Activated CD8-positive, alpha-beta T cell treated with anti-CD3 and anti-CD28 coated beads, Interleukin-2, amount 10 ng/mL, durations not matched to agents 7 days and 5 days (primary cell): ENCODE measurements at regions not wholly inside any gene's neighbourhood (a gene's known extent, or its start where the extent isn't known, plus 50 kb on each side); places are given as distances from the start of the nearest gene placed in this dataset.

Source experiments
- ATAC-seq: fragments of 150-1000 bp; cut with Tn5 transposase; one replicate; pipeline ENCODE4 v1.10.0; 2021; ENCODE audit warnings: moderate library complexity
- CTCF ChIA-PET: fragments of 350-600 bp; sonication (Branson Sonifier 250); formaldehyde crosslinking; loops from one replicate; lab custom pipeline; 2021; ENCODE audit warnings: antibody characterized with exemption; lab: Charles Lee
- POLR2A ChIA-PET: fragments of 350-600 bp; sonication (Branson Sonifier 250); formaldehyde crosslinking; loops from one replicate; lab custom pipeline; 2021; ENCODE audit warnings: antibody characterized with exemption; lab: Charles Lee
- DNase-seq: peaks from one replicate; pipeline ENCODE4 v3.0.0-alpha.2; 2020
- H3K27ac Mint-ChIP-seq: one replicate; pipeline ENCODE4 v1.8.0; 2021; ENCODE audit warnings: mild to moderate bottlenecking, mixed read lengths
- H3K27me3 Mint-ChIP-seq: one replicate; pipeline ENCODE4 v1.8.0; 2021; ENCODE audit warnings: low read depth, mixed read lengths
- H3K36me3 Mint-ChIP-seq: one replicate; pipeline ENCODE4 v1.8.0; 2021; ENCODE audit warnings: low read depth, mixed read lengths
- H3K4me1 Mint-ChIP-seq: one replicate; pipeline ENCODE4 v1.8.0; 2021; ENCODE audit warnings: low read depth, mixed read lengths
- H3K4me3 Mint-ChIP-seq: one replicate; pipeline ENCODE4 v1.8.0; 2021; ENCODE audit warnings: mild to moderate bottlenecking, mixed read lengths
- H3K9me3 Mint-ChIP-seq: one replicate; pipeline ENCODE4 v1.8.0; 2022; ENCODE audit warnings: mixed read lengths; ENCODE audit not compliant: insufficient read depth

DNA sequence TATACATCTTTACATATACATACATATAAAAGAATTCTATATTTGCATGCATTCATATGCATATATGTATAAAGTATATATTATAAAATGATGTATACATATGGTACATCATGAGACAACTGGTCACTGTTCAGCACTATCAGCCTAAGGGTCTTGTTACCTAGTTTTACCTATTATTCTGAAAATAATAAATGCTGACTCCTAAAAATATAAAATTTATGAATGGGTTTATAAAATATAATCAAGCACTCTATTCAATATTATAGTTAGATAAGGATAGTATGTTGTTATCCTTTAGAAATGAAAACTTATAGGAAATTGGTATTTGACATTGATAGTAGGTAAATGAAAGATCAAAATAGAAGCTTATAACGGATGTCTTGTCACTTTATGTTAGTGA is 324.2 kb downstream of the GBA3 start:
- Mint-ChIP-seq H3K36me3 (no peaks in the 10 kb centered on the region), H3K4me3 (no peak overlapping the region), H3K27ac (no peak overlapping the region), H3K9me3 (no peaks in the 10 kb centered on the region), H3K4me1 (no peaks in the 10 kb centered on the region), H3K27me3 (no peaks in the 10 kb centered on the region)
- CTCF ChIA-PET, result no interaction called here
- POLR2A ChIA-PET, result no interaction called here
- DNase-seq (no peak), ATAC-seq (no peak)

DNA sequence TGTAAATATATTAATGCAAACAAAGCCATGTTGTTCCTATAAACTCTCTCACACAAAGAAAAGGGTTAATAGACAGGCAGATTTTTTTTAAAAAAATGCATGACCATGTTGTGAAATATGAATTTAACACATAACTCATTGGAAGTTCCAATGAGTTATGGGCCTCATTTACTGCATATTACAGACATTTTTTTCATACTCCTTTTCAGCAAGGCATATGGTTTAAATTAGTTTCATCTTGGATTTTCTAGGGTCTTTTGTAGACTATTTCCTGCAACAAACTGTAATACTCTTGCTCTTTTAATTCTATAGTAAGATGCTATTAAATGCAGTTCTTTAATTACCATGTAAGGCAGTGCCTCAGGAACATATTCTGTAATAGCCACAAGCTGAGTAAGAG is 323.1 kb downstream of the GBA3 start:
- no peak for DNase-seq
- ChIA-PET CTCF (no interaction called here), POLR2A (no interaction called here)
- no peaks in the 10 kb centered on the region for H3K27me3 Mint-ChIP-seq
- H3K4me1 Mint-ChIP-seq, result no peaks in the 10 kb centered on the region
- H3K9me3 Mint-ChIP-seq, result no peaks in the 10 kb centered on the region
- no peaks in the 10 kb centered on the region for H3K36me3 Mint-ChIP-seq
- H3K27ac Mint-ChIP-seq, result no peak overlapping the region
- ATAC-seq, result no peak
- no peak overlapping the region for H3K4me3 Mint-ChIP-seq

DNA sequence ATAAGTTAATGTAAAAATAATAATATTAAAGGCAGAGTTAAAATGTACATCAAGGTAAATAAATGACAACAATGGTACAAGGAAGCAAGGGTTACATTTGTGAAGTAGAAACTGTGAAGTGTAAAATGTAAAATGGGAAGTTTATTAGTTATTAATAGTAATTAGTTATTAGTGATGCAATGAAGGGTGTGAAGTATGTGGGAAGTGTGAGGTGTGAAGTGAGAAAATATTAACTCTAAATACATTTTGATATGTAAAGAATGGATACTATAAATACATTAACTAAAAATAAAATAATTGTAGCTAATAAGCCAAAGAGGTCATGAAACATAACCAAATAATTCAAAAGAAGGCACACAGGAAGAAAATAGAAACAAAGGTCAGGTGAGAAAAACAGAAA is 316.4 kb downstream of the GBA3 start:
- Mint-ChIP-seq H3K27ac (no peak overlapping the region), H3K9me3 (no peaks in the 10 kb centered on the region), H3K36me3 (no peaks in the 10 kb centered on the region), H3K4me3 (no peak overlapping the region), H3K4me1 (no peaks in the 10 kb centered on the region), H3K27me3 (no peaks in the 10 kb centered on the region)
- ChIA-PET POLR2A (no interaction called here), CTCF (no interaction called here)
- no peak for ATAC-seq
- no peak for DNase-seq

DNA sequence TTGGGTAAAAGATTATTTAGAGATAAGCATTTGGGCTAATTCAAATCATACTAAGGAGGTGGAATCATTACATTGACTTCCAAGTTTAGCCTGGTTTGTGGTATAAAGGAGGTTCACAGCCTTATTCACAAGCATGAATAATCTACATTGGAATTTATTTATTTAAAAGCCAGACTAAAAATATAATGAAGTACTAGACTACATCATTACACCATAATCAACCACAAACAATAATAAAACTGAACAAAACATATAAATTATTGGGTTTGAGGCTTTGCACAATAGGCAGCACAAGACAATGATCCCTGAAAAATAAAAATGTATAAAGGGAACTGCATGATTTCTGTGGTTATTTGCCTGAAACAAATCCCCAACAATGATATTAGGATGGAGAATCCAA is 314.0 kb downstream of the GBA3 start:
- Mint-ChIP-seq H3K4me1 (no peaks in the 10 kb centered on the region), H3K36me3 (no peaks in the 10 kb centered on the region), H3K4me3 (no peak overlapping the region), H3K9me3 (no peaks in the 10 kb centered on the region), H3K27me3 (no peaks in the 10 kb centered on the region), H3K27ac (no peak overlapping the region)
- POLR2A ChIA-PET, result no interaction called here
- DNase-seq (no peak), ATAC-seq (no peak)
- CTCF ChIA-PET, result no interaction called here

DNA sequence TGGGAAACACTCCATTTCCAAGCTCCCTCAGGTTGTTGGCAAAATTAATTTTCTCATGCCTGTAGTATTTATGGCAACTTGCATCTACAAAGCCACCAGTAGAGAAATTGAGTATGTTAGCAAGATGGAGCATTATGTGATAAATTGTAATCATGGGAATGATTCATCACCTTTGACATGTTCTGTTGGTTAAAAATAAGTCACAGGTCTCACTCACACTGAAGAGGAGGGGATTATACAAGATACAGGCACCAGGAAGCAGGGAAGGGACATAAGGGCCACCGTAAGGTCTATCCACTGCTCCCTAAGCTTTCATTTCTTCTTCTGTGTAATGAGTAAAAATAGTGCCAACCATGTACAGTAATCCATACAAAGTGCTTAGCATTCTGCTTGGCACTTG is 313.0 kb downstream of the GBA3 start:
- H3K9me3 Mint-ChIP-seq, result no peaks in the 10 kb centered on the region
- H3K27ac Mint-ChIP-seq, result no peak overlapping the region
- no peaks in the 10 kb centered on the region for H3K27me3 Mint-ChIP-seq
- H3K4me1 Mint-ChIP-seq, result no peaks in the 10 kb centered on the region
- ChIA-PET POLR2A (no interaction called here), CTCF (no interaction called here)
- no peaks in the 10 kb centered on the region for H3K36me3 Mint-ChIP-seq
- ATAC-seq (no peak), DNase-seq (no peak)
- H3K4me3 Mint-ChIP-seq, result no peak overlapping the region

DNA sequence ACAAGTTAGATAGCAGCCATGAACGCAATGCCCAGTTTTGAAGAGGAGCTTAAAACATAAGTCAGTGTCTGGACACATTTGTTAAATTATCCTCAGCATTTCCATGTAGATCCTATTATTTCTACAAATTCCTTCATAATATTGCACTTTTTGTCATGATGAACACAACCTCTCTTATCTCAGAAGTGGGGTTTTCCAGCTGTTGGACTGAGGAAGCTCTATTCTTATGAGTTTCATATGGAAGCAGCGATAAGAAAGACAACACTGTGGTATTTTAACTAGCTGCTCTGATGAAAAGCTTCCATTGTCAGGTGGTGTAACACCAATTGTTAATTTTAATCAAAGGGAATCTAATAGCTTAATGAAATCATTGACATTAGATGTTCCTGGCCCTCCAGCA is 308.7 kb downstream of the GBA3 start:
- no peaks in the 10 kb centered on the region for H3K27me3 Mint-ChIP-seq
- DNase-seq (no peak), ATAC-seq (no peak)
- no peaks in the 10 kb centered on the region for H3K4me1 Mint-ChIP-seq
- no peaks in the 10 kb centered on the region for H3K36me3 Mint-ChIP-seq
- POLR2A ChIA-PET, result no interaction called here
- no peaks in the 10 kb centered on the region for H3K9me3 Mint-ChIP-seq
- no peak overlapping the region for H3K4me3 Mint-ChIP-seq
- no peak overlapping the region for H3K27ac Mint-ChIP-seq
- CTCF ChIA-PET, result no interaction called here

DNA sequence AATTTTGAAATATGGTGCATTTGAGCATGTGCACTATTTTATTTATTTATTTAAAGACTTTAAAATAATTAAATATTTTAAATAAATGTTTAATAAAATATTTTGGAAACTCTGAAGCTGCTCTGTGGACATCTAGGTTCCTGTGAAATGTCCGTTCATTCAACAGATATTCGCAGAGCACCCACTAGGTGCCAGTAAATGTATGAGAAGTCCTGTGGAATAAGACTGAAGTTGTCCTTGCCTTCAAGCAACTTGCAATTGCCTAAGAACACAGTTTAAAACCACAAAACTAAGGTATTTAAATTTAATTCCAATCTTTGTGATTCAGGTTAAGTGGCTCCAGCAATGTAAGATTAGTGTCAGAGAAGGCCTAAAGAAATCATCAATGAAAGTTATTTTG is 306.7 kb downstream of the GBA3 start:
- no peaks in the 10 kb centered on the region for H3K36me3 Mint-ChIP-seq
- H3K27ac Mint-ChIP-seq, result no peak overlapping the region
- CTCF ChIA-PET, result no interaction called here
- POLR2A ChIA-PET, result no interaction called here
- no peaks in the 10 kb centered on the region for H3K27me3 Mint-ChIP-seq
- H3K4me1 Mint-ChIP-seq, result no peaks in the 10 kb centered on the region
- H3K9me3 Mint-ChIP-seq, result peaks cover 3% of the 10 kb centered on the region
- no peak for DNase-seq
- H3K4me3 Mint-ChIP-seq, result no peak overlapping the region
- ATAC-seq, result no peak

DNA sequence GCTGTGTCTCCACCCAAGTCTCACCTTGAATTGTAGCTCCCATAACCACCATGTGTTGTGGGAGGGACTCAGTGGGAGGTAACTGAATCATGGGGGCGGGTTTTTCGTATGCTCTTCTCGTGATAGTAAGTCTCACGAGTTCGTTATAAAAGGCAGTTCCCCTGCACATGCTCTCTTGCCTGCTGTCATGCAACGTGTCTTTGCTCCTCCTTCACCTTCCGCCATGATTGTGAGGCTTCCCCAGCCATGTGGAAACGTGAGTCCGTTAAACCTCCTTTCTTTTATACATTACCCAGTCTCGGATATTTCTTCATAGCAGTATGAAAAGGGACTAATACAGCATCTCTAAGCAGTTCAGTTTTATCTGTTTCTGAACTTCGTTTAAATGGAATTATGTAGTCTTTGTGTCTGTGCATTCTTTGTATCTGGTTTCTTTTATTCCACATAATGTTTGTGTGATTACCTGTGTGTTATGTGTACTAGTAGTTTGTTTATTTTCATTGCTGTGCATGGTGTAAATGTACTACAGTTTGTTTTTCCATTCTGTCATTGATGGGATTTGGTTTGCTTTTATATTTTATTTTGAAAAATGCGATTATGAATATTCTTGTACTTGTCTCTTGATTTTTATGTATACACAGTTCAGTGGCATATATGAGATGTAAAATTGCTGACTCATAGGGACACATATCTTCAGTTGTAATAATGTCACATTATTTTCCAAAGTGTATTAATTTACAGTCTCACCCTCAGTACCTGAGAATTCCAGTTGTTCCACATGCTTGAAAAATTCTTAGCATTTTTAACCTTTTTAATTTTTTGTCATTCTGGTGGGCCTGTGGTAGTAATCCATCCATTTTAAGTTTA is 304.9 kb downstream of the GBA3 start:
- no peak overlapping the region for H3K4me3 Mint-ChIP-seq
- ATAC-seq (no peak), DNase-seq (no peak)
- H3K27me3 Mint-ChIP-seq, result no peaks in the 10 kb centered on the region
- H3K27ac Mint-ChIP-seq, result no peak overlapping the region
- peaks cover 3% of the 10 kb centered on the region for H3K9me3 Mint-ChIP-seq
- no peaks in the 10 kb centered on the region for H3K4me1 Mint-ChIP-seq
- ChIA-PET POLR2A (no interaction called here), CTCF (no interaction called here)
- no peaks in the 10 kb centered on the region for H3K36me3 Mint-ChIP-seq

DNA sequence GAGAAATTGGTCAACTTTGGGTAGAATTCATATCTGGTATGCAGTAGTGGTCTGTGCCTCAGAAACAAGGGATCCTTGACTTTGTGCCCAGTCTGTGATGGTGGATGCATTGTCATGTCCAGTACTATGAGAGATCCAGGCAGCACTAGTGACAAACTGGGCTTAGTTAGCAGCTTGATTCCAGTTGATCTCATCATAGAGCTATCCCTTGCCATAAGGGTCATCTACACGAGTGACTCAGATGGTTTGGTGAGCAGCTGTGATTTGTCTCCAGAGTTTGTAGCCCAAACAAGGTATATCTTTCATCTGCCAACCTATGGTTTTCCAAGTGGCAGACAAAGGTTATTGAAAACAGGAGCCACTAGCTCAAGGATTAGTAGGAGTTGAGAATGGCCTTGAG is 298.8 kb downstream of the GBA3 start:
- H3K27ac Mint-ChIP-seq, result no peak overlapping the region
- no peak for ATAC-seq
- no peak for DNase-seq
- ChIA-PET CTCF (no interaction called here), POLR2A (no interaction called here)
- peaks cover 3% of the 10 kb centered on the region for H3K9me3 Mint-ChIP-seq
- no peak overlapping the region for H3K4me3 Mint-ChIP-seq
- H3K4me1 Mint-ChIP-seq, result no peaks in the 10 kb centered on the region
- no peaks in the 10 kb centered on the region for H3K36me3 Mint-ChIP-seq
- H3K27me3 Mint-ChIP-seq, result no peaks in the 10 kb centered on the region

DNA sequence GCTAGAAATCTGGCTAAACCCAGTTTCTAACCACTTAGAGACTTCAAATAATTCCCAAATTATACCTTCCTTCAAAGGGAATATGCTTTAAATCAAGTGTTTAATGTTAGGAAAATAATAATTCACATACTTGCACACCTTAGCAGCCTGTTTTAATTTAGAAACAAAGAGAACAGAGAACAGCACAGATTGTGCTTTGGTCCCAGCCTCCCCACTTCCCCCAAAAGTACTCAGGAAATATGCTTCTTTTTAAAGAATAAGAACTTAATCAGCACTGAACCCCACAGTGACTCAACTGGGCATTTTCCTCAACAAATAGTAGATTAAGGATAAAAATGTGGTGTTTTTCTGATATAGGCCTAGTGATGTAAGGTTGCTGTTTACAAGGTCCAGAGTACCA is 295.8 kb downstream of the GBA3 start:
- CTCF ChIA-PET, result no interaction called here
- Mint-ChIP-seq H3K36me3 (no peaks in the 10 kb centered on the region), H3K4me1 (no peaks in the 10 kb centered on the region), H3K4me3 (no peak overlapping the region), H3K27ac (no peak overlapping the region), H3K27me3 (no peaks in the 10 kb centered on the region), H3K9me3 (no peaks in the 10 kb centered on the region)
- POLR2A ChIA-PET, result no interaction called here
- no peak for ATAC-seq
- DNase-seq, result no peak

DNA sequence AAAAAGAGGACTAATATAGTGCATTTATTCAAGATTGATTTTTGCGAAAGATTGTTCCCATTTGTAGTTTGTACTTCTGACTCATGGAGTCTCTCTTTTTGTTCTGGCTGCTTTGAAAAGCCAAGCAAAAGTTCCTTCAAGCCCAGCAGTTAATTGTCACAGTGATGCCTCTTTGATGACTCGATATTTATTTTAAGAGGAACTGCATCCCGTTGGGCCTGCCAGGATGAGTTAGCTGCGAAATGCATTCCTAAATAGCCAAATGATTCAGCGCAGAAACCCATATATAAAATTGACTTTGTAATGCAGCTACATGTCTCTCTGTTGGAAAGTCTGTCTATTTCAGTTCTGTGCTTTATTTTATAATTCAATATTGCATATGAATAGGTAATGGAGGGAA is 295.1 kb downstream of the GBA3 start:
- no peak overlapping the region for H3K27ac Mint-ChIP-seq

DNA sequence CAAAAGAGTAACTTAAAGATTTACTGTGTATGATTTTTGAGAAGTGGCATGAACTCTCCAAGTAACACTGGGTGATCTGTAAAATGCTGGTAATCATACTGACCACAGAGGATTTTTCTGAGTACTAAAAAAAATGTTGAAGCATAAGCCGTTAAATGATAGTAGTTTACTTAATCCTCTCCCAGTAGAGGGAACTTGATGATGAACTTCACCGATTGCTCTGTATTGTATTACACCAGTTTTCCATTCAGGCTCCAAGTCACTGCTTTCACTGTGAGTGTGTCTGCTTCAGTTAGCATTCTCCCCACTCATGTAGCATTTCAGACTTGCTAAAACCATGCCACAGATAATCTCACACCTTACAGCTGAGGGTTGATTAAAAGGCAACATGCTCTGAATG is 294.1 kb downstream of the GBA3 start:
- ATAC-seq (no peak), DNase-seq (no peak)
- ChIA-PET POLR2A (no interaction called here), CTCF (no interaction called here)
- Mint-ChIP-seq H3K27me3 (no peaks in the 10 kb centered on the region), H3K27ac (no peak overlapping the region), H3K36me3 (no peaks in the 10 kb centered on the region), H3K4me3 (no peak overlapping the region), H3K4me1 (no peaks in the 10 kb centered on the region), H3K9me3 (no peaks in the 10 kb centered on the region)

More for the DNA sequence above, 295.1 kb downstream of the GBA3 start:
- ATAC-seq, result no peak
- no peaks in the 10 kb centered on the region for H3K27me3 Mint-ChIP-seq
- POLR2A ChIA-PET, result no interaction called here
- no peaks in the 10 kb centered on the region for H3K36me3 Mint-ChIP-seq
- no peak overlapping the region for H3K4me3 Mint-ChIP-seq
- H3K9me3 Mint-ChIP-seq, result no peaks in the 10 kb centered on the region
- H3K4me1 Mint-ChIP-seq, result no peaks in the 10 kb centered on the region
- CTCF ChIA-PET, result no interaction called here
- no peak for DNase-seq

DNA sequence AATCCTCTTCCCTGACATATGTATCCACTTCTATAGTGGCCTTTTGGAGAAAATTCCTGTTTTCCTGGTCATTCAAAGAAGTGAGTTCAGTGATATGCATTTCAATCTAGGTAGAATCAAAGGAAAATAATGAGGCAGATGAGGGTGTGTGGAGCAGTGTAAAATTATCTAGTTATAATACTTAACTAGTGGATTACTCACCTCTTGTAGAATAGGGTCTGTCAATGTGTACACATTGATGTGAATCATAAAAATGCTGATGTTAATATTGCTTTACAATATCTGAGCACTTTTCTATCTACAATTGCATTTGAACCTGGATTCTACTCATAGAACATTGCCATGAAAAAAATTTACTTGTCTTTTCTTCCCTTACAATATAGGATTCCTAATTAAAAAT is 293.5 kb downstream of the GBA3 start:
- ChIA-PET POLR2A (no interaction called here), CTCF (no interaction called here)
- H3K9me3 Mint-ChIP-seq, result no peaks in the 10 kb centered on the region
- H3K36me3 Mint-ChIP-seq, result no peaks in the 10 kb centered on the region
- ATAC-seq (no peak), DNase-seq (no peak)
- H3K27ac Mint-ChIP-seq, result no peak overlapping the region
- no peaks in the 10 kb centered on the region for H3K27me3 Mint-ChIP-seq
- no peak overlapping the region for H3K4me3 Mint-ChIP-seq
- no peaks in the 10 kb centered on the region for H3K4me1 Mint-ChIP-seq
